A549 (cell line): ENCODE measurements at regions not wholly inside any gene's neighbourhood (a gene's known extent, or its start where the extent isn't known, plus 50 kb on each side); places are given as distances from the start of the nearest gene placed in this dataset.

Experiments used
- CTCF ChIP-seq: fragments of >200 bp; sonication (Bioruptor Twin); formaldehyde crosslinking; IDR thresholded peaks from 3 replicates; pipeline ENCODE4 v1.5.1; 2016
- HDAC2 ChIP-seq: fragments of 200-600 bp; sonication (generic); IDR thresholded peaks from 2 replicates; pipeline ENCODE4 v1.6.1; 2016
- TFCP2L1 ChIP-seq: fragments of 250-450 bp; sonication (Bioruptor Pico); IDR thresholded peaks from 2 replicates; pipeline ENCODE4 v1.5.0; 2021; ENCODE audit warnings: mild to moderate bottlenecking

GRCh38 chr10:80896076-80896475 lies 358.4 kb downstream of the SH2D4B start:
- TF ChIP-seq TFCP2L1 (CRISPR knock-in tag), result no peak
- TF ChIP-seq HDAC2, result no peak
- no peak for TF ChIP-seq CTCF
